HG02884 (cell line): ENCODE measurements at regions not wholly inside any gene's neighbourhood (a gene's known extent, or its start where the extent isn't known, plus 50 kb on each side); places are given as distances from the start of the nearest gene placed in this dataset.

Experiments used
- ATAC-seq: cut with Tn5 transposase; IDR thresholded peaks from one replicate; pipeline ENCODE4 v1.9.1; 2021; ENCODE audit warnings: mild to moderate bottlenecking, moderate library complexity; ENCODE audit not compliant: unreplicated experiment

DNA sequence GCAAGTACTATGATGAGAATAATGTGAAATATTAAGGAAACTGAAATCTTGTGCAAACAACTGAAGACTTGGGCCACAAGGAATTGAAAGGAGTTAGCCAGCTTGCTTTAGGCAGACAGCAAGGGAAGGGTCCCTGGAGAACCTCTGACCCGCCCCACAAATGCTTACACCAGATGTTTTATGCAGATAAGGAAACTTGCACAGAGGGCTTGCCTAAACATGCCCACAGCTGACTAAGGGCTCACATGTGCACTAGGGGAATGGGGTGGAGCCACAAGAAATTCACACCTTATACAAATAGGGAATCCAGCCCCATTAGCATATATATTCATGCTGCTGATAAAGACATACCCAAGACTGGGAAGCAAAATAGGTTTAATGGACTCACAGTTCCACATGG, 86.1 kb upstream of the CYYR1 start:
- no peak for ATAC-seq

DNA sequence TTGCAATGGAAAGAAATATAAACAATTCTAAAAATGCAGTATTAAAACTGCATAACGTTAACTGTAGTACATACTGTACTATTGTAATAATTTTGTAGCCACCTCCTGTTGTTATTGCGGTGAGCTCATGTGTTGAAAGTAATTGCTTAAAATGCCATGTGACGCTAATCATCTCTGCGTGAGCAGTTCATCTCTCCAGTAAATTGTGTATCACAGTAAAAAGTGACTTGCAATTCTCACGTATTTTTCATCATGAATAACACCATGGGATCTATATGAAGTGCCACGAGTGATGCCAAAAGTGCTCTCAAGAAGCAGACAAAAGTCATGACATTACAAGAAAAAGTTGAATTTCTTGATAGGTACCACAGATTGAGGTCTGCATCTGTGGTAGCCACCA, 82.4 kb upstream of the CYYR1 start:
- ATAC-seq: no peak

DNA sequence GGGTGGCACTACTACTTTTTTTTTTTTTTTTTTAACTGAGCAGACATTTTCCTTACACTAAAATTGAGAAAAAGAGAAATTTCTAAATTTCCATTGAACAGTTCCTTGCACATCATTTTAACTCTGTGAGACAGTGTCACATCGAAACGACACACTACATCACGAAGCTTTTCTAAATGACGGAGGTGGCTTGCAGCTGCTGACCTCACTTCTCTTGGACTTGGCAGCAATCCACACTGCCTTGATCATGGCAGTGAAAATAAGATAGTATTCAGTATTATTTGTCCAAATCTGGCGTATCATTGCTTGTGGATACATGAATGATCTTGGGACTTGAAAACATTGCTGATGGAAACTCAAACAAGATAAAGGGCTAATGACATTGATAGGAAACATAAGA, 80.3 kb upstream of the CYYR1 start:
- ATAC-seq: no peak

GRCh38 chr21:26652854-26653253, 79.8 kb upstream of the CYYR1 start:
- no peak for ATAC-seq

GRCh38 chr21:26641062-26641461, 68.0 kb upstream of the CYYR1 start:
- no peak for ATAC-seq

GRCh38 chr21:26637201-26637745, 64.2 kb upstream of the CYYR1 start:
- ATAC-seq: no peak

- ATAC-seq: no peak
Observed at GRCh38 chr21:26635681-26636080, 62.6 kb upstream of the CYYR1 start.

DNA sequence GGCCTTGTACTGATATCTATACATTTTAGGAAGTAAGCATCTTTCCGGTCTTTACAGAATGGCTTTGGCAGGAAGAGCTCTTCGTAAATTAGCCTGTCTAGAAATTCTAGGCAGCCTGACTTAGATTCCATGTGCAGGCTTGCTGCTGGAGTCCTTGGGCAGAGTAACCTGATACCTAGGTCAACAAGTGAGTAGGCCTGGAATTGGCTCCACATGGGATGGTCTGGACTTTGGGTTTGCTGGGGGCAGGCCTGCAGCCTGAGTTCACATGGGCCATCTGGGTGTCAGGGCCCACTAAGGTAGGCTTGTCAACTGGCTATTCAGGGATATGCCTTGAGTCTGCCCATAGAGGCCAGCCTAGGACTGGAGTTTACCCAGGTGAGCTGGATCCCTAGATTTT, 59.6 kb upstream of the CYYR1 start:
- ATAC-seq: no peak

- no peak for ATAC-seq
Observed at GRCh38 chr21:26626187-26626586, 53.1 kb upstream of the CYYR1 start.

DNA sequence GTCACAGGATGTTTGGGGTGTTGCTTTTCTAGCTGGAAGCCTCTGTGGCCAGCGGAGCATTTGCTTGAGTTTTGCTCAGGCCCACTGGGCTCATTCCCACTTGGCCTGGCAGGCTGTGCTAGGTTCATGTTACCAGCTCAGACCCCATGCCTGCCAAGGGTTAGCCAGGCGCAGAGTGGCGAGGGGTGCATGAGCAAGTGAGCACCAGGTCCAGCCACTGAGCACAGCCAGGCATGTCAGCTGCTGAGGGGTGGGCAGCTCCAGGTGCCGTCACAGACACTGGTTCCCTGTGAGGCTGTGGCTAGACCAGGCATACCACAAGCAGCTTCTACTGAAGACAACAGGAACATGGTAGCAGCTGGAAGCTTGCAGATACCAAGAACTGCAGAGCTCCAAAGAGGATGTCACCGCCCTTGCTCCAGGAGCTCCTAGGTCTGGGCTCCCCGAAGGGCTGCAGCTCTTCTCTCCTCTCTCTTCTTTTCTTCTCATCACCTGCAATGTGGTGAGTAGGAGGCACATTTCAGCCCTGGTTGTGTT, 52.0 kb upstream of the CYYR1 start:
- ATAC-seq: no peak
